ENCODE measurements at regions not wholly inside any gene's neighbourhood (a gene's known extent, or its start where the extent isn't known, plus 50 kb on each side); places are given as distances from the start of the nearest gene placed in this dataset.
A peak's percentile ranks its signal among the peaks of the same experiment; 100 is the strongest.

DNA sequence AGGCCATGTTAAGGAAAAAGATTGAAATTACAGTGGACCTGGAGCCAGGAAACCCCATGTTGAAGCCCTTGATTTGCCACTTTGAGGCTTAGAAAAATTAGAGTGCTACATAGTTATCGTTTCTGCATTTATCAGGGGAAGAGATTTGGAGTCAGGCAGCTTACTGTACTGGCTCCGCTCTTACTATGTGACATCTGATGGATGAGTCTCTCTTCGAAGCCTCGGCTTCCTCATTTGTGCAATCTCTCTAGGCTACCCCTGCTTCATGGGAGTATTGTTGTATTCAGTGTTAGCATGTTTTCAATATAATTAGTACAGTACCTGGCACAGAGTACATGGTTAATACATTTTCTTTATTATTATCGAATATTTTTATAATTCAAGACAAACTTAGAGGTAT lies 480.4 kb upstream of the USP24 start:
- DNase-seq (ENCODE audit: low read depth), result no peak
- H3K4me3 ChIP-seq (ENCODE audit: low read depth, low read length), result no peak overlapping the region
- TF ChIP-seq, protein P1, sequence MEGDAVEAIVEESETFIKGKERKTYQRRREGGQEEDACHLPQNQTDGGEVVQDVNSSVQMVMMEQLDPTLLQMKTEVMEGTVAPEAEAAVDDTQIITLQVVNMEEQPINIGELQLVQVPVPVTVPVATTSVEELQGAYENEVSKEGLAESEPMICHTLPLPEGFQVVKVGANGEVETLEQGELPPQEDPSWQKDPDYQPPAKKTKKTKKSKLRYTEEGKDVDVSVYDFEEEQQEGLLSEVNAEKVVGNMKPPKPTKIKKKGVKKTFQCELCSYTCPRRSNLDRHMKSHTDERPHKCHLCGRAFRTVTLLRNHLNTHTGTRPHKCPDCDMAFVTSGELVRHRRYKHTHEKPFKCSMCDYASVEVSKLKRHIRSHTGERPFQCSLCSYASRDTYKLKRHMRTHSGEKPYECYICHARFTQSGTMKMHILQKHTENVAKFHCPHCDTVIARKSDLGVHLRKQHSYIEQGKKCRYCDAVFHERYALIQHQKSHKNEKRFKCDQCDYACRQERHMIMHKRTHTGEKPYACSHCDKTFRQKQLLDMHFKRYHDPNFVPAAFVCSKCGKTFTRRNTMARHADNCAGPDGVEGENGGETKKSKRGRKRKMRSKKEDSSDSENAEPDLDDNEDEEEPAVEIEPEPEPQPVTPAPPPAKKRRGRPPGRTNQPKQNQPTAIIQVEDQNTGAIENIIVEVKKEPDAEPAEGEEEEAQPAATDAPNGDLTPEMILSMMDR (IDR thresholded peaks at IDR 0.05; ENCODE audit: insufficient read depth, low read depth, low read length), result no peak

DNA sequence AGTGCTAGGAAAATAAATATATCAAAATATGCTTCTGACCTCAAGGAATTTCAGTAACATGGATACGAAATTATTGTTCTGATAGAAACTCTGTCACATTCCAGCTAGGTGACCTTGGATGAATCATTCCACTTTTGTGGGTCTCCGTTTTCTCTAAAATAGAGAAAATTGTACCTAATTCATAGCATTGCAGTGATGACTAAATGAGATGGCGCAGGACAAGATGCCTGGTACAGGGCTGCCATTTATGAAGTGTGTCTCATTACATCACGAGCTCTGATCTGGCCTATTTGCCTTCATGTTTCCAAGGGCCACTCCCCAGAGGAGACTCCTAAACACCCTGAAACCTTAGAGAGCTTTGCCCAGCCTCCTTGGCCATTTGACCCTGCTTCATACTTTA lies 480.0 kb upstream of the USP24 start:
- H3K4me3 ChIP-seq (ENCODE audit: low read depth, low read length), result no peak overlapping the region
- TF ChIP-seq, protein P1 (IDR thresholded peaks at IDR 0.05; ENCODE audit: insufficient read depth, low read depth, low read length), result no peak
- DNase-seq (ENCODE audit: low read depth), result no peak

DNA sequence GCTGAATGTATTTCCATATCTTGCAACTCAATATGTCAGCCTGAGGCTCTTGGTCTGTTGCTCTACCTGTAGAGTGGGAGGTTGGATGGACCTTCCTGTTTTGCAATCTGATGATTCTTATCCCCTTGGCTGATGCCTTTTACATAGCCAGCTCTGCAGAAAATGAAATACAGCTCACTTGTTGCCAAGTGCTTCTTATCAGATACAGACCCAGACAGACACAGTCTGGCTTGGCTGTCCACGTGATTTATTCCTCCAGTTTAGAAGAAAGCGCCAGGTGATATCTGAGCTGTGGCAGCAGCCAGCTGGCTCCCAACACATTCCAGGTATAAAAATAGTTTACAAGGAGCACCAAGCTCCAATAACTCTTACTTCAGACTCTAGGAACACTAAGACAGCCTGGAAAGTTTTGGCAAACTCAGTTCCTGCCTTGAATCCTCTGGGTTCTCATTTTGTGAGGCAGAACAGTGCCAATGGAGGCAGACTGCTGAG lies 479.2 kb upstream of the USP24 start:
- TF ChIP-seq, protein P1 (IDR thresholded peaks at IDR 0.05; ENCODE audit: insufficient read depth, low read depth, low read length), result no peak
- H3K4me3 ChIP-seq (ENCODE audit: low read depth, low read length), result no peak overlapping the region
- DNase-seq (ENCODE audit: low read depth), result peak; percentile 76

DNA sequence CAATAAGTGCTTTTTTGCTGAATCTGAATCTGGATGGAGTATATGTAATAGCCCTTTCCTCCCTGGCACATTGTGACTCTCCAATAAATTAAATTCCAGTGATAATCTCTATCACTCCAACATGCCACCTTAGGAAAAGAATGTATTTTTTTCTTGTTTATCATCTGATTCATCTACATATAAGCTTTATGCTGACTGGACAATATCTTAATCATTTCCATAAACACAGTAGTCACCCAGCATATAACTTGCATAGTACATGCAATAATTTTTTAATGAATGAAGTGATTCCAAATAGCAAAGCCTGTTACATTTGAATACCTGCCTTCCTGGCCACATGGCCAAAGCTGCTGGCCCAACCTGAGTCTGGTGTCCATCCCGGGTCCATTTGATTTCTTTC lies 477.6 kb upstream of the USP24 start:
- TF ChIP-seq, protein P1 (IDR thresholded peaks at IDR 0.05; ENCODE audit: insufficient read depth, low read depth, low read length), result no peak
- no peak overlapping the region for H3K4me3 ChIP-seq (ENCODE audit: low read depth, low read length)
- DNase-seq (ENCODE audit: low read depth), result no peak

DNA sequence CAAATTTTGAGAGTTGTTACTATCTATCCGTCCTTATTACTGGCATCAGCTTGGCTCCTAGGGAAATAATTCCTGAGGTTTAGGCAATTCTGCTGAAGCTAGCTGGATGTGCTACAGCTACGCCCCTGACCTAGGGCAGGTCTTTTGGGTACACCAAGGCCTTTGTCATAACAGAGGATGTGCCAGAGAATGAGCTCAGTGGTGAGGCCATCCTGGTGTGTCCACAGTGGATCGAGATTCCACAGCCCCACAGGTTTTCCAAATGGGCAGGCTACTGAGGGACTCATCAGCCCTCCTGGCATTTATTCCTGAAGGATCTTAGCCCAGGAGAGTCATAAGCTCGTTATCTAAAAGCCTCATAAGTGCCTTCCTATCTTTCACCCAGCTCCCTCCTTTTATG lies 475.2 kb upstream of the USP24 start:
- TF ChIP-seq, protein P1 (IDR thresholded peaks at IDR 0.05; ENCODE audit: insufficient read depth, low read depth, low read length), result no peak
- no peak overlapping the region for H3K4me3 ChIP-seq (ENCODE audit: low read depth, low read length)
- DNase-seq (ENCODE audit: low read depth), result no peak

GRCh38 chr1:55689800-55690199 lies 474.6 kb upstream of the USP24 start:
- TF ChIP-seq, protein P1 (IDR thresholded peaks at IDR 0.05; ENCODE audit: insufficient read depth, low read depth, low read length), result no peak
- no peak overlapping the region for H3K4me3 ChIP-seq (ENCODE audit: low read depth, low read length)
- no peak for DNase-seq (ENCODE audit: low read depth)

DNA sequence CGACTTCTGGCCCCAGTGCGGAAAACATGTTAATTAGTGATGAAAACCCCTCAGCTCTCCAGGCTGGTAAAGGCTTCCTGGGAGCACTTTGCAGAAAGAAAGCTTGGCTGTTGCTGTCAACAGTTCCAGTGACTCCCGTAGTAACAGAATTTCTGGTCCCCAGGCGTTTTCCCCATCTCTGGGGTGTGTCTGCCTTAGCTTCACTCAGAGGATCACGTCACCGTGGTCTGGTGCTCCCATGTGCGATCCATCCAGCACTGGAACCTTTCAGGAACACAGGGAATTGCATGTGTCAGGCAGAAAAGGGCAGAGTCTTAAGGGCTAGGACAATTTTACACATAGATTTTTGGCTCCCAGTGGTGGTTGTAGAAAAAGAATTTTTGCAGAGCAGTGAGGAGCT lies 470.4 kb upstream of the USP24 start:
- no peak for DNase-seq (ENCODE audit: low read depth)

More for the DNA sequence above, 470.4 kb upstream of the USP24 start:
- TF ChIP-seq, protein P1 (IDR thresholded peaks at IDR 0.05; ENCODE audit: insufficient read depth, low read depth, low read length), result no peak
- no peak overlapping the region for H3K4me3 ChIP-seq (ENCODE audit: low read depth, low read length)
